Neutrophil (primary cell): ENCODE measurements at regions not wholly inside any gene's neighbourhood (a gene's known extent, or its start where the extent isn't known, plus 50 kb on each side); places are given as distances from the start of the nearest gene placed in this dataset.

Experiments used
- H3K27ac ChIP-seq: fragments of 200-600 bp; sonication (generic); 2 replicates; pipeline ENCODE4 v1.5.1; 2016; ENCODE audit warnings: mild to moderate bottlenecking, moderate library complexity
- H3K27me3 ChIP-seq: fragments of 200-600 bp; sonication (generic); 2 replicates; pipeline ENCODE4 v1.6.0; 2016; ENCODE audit warnings: mild to moderate bottlenecking
- H3K36me3 ChIP-seq: fragments of 200-600 bp; sonication (generic); 2 replicates; pipeline ENCODE4 v1.5.1; 2017
- H3K4me1 ChIP-seq, 2 experiments: fragments of 200-600 bp in 1 of 2; sonication (generic) in 1 of 2; 1 replicate in 1 of 2; 2 replicates in 1 of 2; pipeline versions ENCODE4 v1.5.1 to v1.6.1; 2013 to 2016; ENCODE audit warnings: low read depth in 1 of 2, low read length in 1 of 2, mild to moderate bottlenecking in 1 of 2, moderate library complexity in 1 of 2; ENCODE audit not compliant: control insufficient read depth in 1 of 2, insufficient read depth in 1 of 2
- H3K4me3 ChIP-seq, 2 experiments: fragments of 200-600 bp in 1 of 2; sonication (generic) in 1 of 2; 1 replicate in 1 of 2; 2 replicates in 1 of 2; pipeline ENCODE4 v1.5.1; 2013 to 2016; ENCODE audit warnings: low read depth in 1 of 2, low read length in 1 of 2, mild to moderate bottlenecking in 1 of 2, moderate library complexity in 1 of 2
- H3K9me3 ChIP-seq: fragments of 200-600 bp; sonication (generic); 2 replicates; pipeline ENCODE4 v1.5.1; 2016
- TF ChIP-seq, protein P1 (sequence below): fragments of 200-600 bp; sonication (generic); IDR thresholded peaks from 2 replicates; pipeline ENCODE4 v1.5.1; 2016; ENCODE audit warnings: antibody characterized with exemption

DNA sequence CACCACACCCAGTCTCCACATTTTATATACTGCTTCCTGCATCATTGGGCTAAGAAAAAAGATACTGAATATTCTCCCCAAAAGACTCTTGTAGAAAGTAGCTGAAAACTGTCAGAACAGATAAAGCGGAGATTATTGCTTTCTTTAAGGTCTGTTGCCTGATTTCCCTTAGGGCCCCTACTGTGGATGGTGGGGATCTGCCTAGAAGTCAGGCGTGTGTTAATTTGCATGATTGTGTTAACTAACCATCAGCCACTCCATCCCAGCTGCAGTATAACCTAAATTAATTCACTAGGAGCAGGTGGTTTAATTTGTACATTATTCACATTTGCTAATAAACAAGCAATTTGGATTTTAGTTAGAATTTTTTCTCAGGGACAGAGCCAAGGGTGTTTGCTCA, 360.3 kb downstream of the FBXW7 start:
- Histone ChIP-seq H3K9me3 (no peaks in the 10 kb centered on the region), H3K27ac (no peak overlapping the region), H3K4me1 (no peaks in the 10 kb centered on the region), H3K36me3 (no peaks in the 10 kb centered on the region), H3K27me3 (no peaks in the 10 kb centered on the region), H3K4me3 (no peak overlapping the region)
- TF ChIP-seq, protein P1, sequence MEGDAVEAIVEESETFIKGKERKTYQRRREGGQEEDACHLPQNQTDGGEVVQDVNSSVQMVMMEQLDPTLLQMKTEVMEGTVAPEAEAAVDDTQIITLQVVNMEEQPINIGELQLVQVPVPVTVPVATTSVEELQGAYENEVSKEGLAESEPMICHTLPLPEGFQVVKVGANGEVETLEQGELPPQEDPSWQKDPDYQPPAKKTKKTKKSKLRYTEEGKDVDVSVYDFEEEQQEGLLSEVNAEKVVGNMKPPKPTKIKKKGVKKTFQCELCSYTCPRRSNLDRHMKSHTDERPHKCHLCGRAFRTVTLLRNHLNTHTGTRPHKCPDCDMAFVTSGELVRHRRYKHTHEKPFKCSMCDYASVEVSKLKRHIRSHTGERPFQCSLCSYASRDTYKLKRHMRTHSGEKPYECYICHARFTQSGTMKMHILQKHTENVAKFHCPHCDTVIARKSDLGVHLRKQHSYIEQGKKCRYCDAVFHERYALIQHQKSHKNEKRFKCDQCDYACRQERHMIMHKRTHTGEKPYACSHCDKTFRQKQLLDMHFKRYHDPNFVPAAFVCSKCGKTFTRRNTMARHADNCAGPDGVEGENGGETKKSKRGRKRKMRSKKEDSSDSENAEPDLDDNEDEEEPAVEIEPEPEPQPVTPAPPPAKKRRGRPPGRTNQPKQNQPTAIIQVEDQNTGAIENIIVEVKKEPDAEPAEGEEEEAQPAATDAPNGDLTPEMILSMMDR: no peak

DNA sequence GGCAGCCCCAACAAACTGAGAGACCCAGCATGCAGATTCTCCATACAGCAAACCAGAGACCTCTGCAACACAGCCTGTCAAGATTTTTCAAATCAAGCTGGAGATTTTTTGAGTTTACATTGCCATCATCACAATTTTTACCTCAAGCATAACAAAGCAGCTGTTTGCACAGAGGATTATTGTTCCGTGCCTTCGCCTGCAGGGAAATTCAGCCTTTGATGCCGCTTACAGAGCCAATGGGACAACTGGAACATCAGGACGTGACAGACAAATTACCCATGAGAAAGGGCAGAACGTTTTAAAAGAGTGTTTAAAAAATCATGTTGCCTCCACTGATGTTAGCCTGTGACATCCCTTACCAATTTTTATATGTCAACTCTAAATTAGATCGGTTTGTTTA, 363.7 kb downstream of the FBXW7 start:
- Histone ChIP-seq H3K4me1 (no peaks in the 10 kb centered on the region), H3K4me3 (no peak overlapping the region), H3K9me3 (no peaks in the 10 kb centered on the region), H3K27me3 (no peaks in the 10 kb centered on the region), H3K36me3 (no peaks in the 10 kb centered on the region), H3K27ac (no peak overlapping the region)
- TF ChIP-seq, protein P1: no peak

DNA sequence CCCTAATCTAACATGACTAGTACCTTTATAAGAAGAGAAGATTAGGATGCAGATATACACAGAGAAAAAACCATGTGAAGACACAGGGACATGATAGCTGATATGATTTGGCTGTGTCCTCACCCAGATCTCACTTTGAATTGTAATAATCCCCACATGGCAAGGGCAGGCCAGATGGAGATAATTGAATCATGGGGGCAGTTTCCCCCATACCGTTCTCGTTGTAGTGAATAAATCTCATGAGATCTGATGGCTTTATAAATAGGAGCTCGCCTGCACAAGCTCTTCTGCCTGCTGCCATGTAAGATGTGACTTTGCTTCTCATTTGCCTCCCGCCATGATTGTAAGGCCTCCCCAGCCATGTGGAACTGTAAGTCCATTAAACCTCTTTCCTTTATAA, 364.3 kb downstream of the FBXW7 start:
- TF ChIP-seq, protein P1: no peak
- Histone ChIP-seq H3K4me1 (no peaks in the 10 kb centered on the region), H3K9me3 (no peaks in the 10 kb centered on the region), H3K4me3 (no peak overlapping the region), H3K36me3 (no peaks in the 10 kb centered on the region), H3K27ac (no peak overlapping the region), H3K27me3 (no peaks in the 10 kb centered on the region)

DNA sequence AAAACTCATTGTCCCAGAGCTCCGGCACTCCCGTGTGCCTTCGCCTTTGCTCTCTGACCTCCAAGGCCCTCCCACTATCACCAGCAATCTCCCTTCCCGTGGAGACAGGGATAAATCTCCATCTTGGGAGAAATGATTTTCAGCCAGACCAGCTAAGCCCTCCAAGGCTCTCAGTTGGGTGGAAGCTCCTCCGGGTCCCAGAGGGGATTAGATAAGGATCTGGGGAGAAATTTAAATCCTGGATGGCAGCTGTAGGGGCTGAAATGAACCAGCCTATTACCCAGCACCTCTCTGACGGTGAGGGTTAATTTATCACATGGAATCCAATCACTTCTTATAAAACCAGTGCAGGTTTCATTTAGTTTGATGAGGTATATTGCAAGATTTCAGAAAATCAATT, 366.2 kb downstream of the FBXW7 start:
- Histone ChIP-seq H3K4me1 (no peaks in the 10 kb centered on the region), H3K4me3 (no peak overlapping the region), H3K27ac (no peak overlapping the region), H3K27me3 (no peaks in the 10 kb centered on the region), H3K9me3 (no peaks in the 10 kb centered on the region), H3K36me3 (no peaks in the 10 kb centered on the region)
- TF ChIP-seq, protein P1: no peak

DNA sequence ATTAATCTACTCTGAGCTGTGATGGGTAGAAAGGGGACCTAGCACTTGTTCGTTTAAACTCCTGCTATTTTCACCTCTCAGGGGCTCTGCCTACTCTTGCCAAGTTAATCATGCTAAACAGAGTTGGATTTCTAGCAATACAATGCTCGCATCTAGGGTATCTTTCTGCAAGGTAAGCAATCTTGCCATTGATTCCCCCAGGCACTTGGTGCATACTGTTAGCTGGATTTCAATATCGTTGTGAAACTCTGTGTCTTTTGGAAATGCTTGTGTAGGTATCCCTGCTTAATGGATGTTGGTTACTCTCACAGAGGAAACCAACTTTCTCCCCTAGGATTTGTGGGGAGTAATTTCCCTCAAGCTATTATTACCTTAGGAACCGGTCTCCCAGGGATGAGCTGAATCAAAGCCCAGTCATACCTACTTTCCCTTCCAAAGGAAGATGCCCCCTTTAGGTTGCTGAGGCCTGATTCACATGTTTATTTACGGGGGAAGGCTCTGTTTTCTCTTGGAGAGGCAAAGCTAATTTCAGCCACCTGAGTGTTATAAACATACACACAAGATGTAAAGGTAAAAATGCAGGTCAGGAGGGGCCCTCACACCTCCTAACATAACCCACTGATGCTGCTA, 366.8 kb downstream of the FBXW7 start:
- Histone ChIP-seq H3K4me3 (no peak overlapping the region), H3K27me3 (no peaks in the 10 kb centered on the region)
- TF ChIP-seq, protein P1: no peak

More for the DNA sequence above, 366.8 kb downstream of the FBXW7 start:
- Histone ChIP-seq H3K27ac (no peak overlapping the region), H3K36me3 (no peaks in the 10 kb centered on the region), H3K9me3 (no peaks in the 10 kb centered on the region), H3K4me1 (no peaks in the 10 kb centered on the region)
